Thyroid gland (tissue), 4 donors: ENCODE measurements at regions not wholly inside any gene's neighbourhood (a gene's known extent, or its start where the extent isn't known, plus 50 kb on each side); places are given as distances from the start of the nearest gene placed in this dataset.

Experiments used
- POLR2A ChIP-seq, 2 donors: fragments of 450-650 bp; IDR thresholded peaks; one replicate each; pipeline ENCODE4 v1.6.1; 2017; ENCODE audit warnings: antibody characterized with exemption in 2 of 2, mild to moderate bottlenecking in 2 of 2, moderate library complexity in 1 of 2
- TF ChIP-seq, protein P1 (sequence below), 6 experiments: fragments of 200-600 bp in 3 of 6; fragments of 450-650 bp in 3 of 6; sonication (generic) in 3 of 6; IDR thresholded peaks; one replicate each; pipeline ENCODE4 v1.5.1; 2016 to 2019; ENCODE audit warnings: antibody characterized with exemption in 6 of 6, mild to moderate bottlenecking in 2 of 6, inconsistent platforms in 1 of 6, moderate library complexity in 1 of 6

GRCh38 chr3:159149633-159150032 lies 347.8 kb downstream of the MFSD1 start:
- TF ChIP-seq, protein P1, sequence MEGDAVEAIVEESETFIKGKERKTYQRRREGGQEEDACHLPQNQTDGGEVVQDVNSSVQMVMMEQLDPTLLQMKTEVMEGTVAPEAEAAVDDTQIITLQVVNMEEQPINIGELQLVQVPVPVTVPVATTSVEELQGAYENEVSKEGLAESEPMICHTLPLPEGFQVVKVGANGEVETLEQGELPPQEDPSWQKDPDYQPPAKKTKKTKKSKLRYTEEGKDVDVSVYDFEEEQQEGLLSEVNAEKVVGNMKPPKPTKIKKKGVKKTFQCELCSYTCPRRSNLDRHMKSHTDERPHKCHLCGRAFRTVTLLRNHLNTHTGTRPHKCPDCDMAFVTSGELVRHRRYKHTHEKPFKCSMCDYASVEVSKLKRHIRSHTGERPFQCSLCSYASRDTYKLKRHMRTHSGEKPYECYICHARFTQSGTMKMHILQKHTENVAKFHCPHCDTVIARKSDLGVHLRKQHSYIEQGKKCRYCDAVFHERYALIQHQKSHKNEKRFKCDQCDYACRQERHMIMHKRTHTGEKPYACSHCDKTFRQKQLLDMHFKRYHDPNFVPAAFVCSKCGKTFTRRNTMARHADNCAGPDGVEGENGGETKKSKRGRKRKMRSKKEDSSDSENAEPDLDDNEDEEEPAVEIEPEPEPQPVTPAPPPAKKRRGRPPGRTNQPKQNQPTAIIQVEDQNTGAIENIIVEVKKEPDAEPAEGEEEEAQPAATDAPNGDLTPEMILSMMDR (IDR thresholded peaks at IDR 0.05) = no peak
- no peak for TF ChIP-seq POLR2A (IDR thresholded peaks at IDR 0.05)
